DMS79 treated with DMSO at 0.1 percent for 48 hours (cell line): ENCODE measurements at regions not wholly inside any gene's neighbourhood (a gene's known extent, or its start where the extent isn't known, plus 50 kb on each side); places are given as distances from the start of the nearest gene placed in this dataset.
"Not testable (repeated sequence)": the region's sequence is repeated elsewhere in the genome, so short reads cannot be mapped to it uniquely, and the experiment has no call there.

Experiments used
- DNase-seq: peaks from one replicate; lab custom pipeline; 2025; lab: John Stamatoyannopoulos, UW

- not testable (repeated sequence) for DNase-seq
Measured at GRCh38 chr17:77342656-77342990, 201.9 kb downstream of the SEC14L1 start.

- no peak for DNase-seq
Measured at GRCh38 chr17:77343031-77343800, 202.4 kb downstream of the SEC14L1 start.

- DNase-seq = no peak
Measured at GRCh38 chr17:77344038-77344437, 203.3 kb downstream of the SEC14L1 start.

GRCh38 chr17:77345260-77345910 lies 204.6 kb downstream of the SEC14L1 start:
- DNase-seq = no peak

GRCh38 chr17:77346765-77347164 lies 206.0 kb downstream of the SEC14L1 start:
- DNase-seq = no peak

- DNase-seq = no peak
Measured at GRCh38 chr17:77347544-77347943, 206.8 kb downstream of the SEC14L1 start.

GRCh38 chr17:77349976-77350830 lies 209.4 kb downstream of the SEC14L1 start:
- no peak for DNase-seq

GRCh38 chr17:77352441-77352840 lies 211.7 kb downstream of the SEC14L1 start:
- no peak for DNase-seq

- DNase-seq = no peak
Measured at GRCh38 chr17:77352996-77353395, 212.2 kb downstream of the SEC14L1 start.

- DNase-seq = no peak
Measured at GRCh38 chr17:77353684-77354419, 213.1 kb downstream of the SEC14L1 start.

- DNase-seq = no peak
Measured at GRCh38 chr17:77354420-77354669, 213.6 kb downstream of the SEC14L1 start.

GRCh38 chr17:77354670-77355455 lies 214.1 kb downstream of the SEC14L1 start:
- DNase-seq = no peak

GRCh38 chr17:77356109-77356689 lies 215.4 kb downstream of the SEC14L1 start:
- DNase-seq = no peak

- no peak for DNase-seq
Measured at GRCh38 chr17:77356690-77357201, 216.0 kb downstream of the SEC14L1 start.

GRCh38 chr17:77358801-77359200 lies 218.0 kb downstream of the SEC14L1 start:
- DNase-seq = no peak

GRCh38 chr17:77359236-77359635 lies 218.5 kb downstream of the SEC14L1 start:
- DNase-seq = no peak

- no peak for DNase-seq
Measured at GRCh38 chr17:77361986-77362620, 221.3 kb downstream of the SEC14L1 start.

- no peak for DNase-seq
Measured at GRCh38 chr17:77363821-77364361, 223.1 kb downstream of the SEC14L1 start.

- DNase-seq = no peak
Measured at GRCh38 chr17:77364381-77364911, 223.7 kb downstream of the SEC14L1 start.
